ENCODE measurements at regions not wholly inside any gene's neighbourhood (a gene's known extent, or its start where the extent isn't known, plus 50 kb on each side); places are given as distances from the start of the nearest gene placed in this dataset.

- H3K27me3 ChIP-seq (ENCODE audit: low read length) = no peaks in the 10 kb centered on the region
- no peak overlapping the region for H3K4me3 ChIP-seq (ENCODE audit: insufficient read depth, low read length, poor library complexity, severe bottlenecking)
- no peaks in the 10 kb centered on the region for H3K36me3 ChIP-seq (ENCODE audit: low read length)
- no peaks in the 10 kb centered on the region for H3K9me3 ChIP-seq (ENCODE audit: insufficient read depth, low read length)
- H3K4me2 ChIP-seq (ENCODE audit: low read depth, low read length, poor library complexity, severe bottlenecking) = no peak overlapping the region
- no peak overlapping the region for H3K9ac ChIP-seq (ENCODE audit: low read length)
- no peaks in the 10 kb centered on the region for H3F3A ChIP-seq (ENCODE audit: insufficient read depth)
- no peaks in the 10 kb centered on the region for H3K79me2 ChIP-seq (ENCODE audit: insufficient read depth, low read length)
- TF ChIP-seq EZH2phosphoT487 (conservative IDR thresholded peaks at IDR 0.05; ENCODE audit: low read length) (no peak), CTCF (IDR thresholded peaks at IDR 0.05; ENCODE audit: insufficient read depth, low read length, poor library complexity, severe bottlenecking) (no peak)
- no peaks in the 10 kb centered on the region for H4K20me1 ChIP-seq (ENCODE audit: low read depth, low read length)
- H3K9me2 ChIP-seq (replicated peaks; ENCODE audit: insufficient read depth, low read length) = no peaks in the 10 kb centered on the region
- no peak overlapping the region for H3K27ac ChIP-seq (ENCODE audit: low read depth, low read length)
- H2AFZ ChIP-seq (ENCODE audit: low read depth, low read length, severe bottlenecking) = no peak overlapping the region
These were observed 2002.9 kb downstream of the MAT2B start for GRCh38 chr5:165508286-165508685.

- Histone ChIP-seq H3K79me2 (ENCODE audit: insufficient read depth, low read length) (no peaks in the 10 kb centered on the region), H3K36me3 (ENCODE audit: low read length) (no peaks in the 10 kb centered on the region), H3K27ac (ENCODE audit: low read depth, low read length) (no peak overlapping the region), H3K9me3 (ENCODE audit: insufficient read depth, low read length) (no peaks in the 10 kb centered on the region), H3K9me2 (replicated peaks; ENCODE audit: insufficient read depth, low read length) (no peaks in the 10 kb centered on the region), H3K9ac (ENCODE audit: low read length) (no peak overlapping the region), H3F3A (ENCODE audit: insufficient read depth) (no peaks in the 10 kb centered on the region), H4K20me1 (ENCODE audit: low read depth, low read length) (no peaks in the 10 kb centered on the region), H3K4me2 (ENCODE audit: low read depth, low read length, poor library complexity, severe bottlenecking) (no peak overlapping the region), H3K27me3 (ENCODE audit: low read length) (no peaks in the 10 kb centered on the region), H2AFZ (ENCODE audit: low read depth, low read length, severe bottlenecking) (no peak overlapping the region), H3K4me3 (ENCODE audit: insufficient read depth, low read length, poor library complexity, severe bottlenecking) (no peak overlapping the region)
- no peak for TF ChIP-seq CTCF (IDR thresholded peaks at IDR 0.05; ENCODE audit: insufficient read depth, low read length, poor library complexity, severe bottlenecking)
- TF ChIP-seq EZH2phosphoT487 (conservative IDR thresholded peaks at IDR 0.05; ENCODE audit: low read length) = no peak
These were observed 2003.4 kb downstream of the MAT2B start for GRCh38 chr5:165508861-165509260.

- H3K9me2 ChIP-seq (replicated peaks; ENCODE audit: insufficient read depth, low read length) = no peaks in the 10 kb centered on the region; the same call in 1 of the 2 replicates
- no peak overlapping the region for H3K27ac ChIP-seq (ENCODE audit: low read depth, low read length)
- no peak overlapping the region for H2AFZ ChIP-seq (ENCODE audit: low read depth, low read length, severe bottlenecking)
- no peaks in the 10 kb centered on the region for H3K79me2 ChIP-seq (ENCODE audit: insufficient read depth, low read length)
- H3K36me3 ChIP-seq (ENCODE audit: low read length) = no peaks in the 10 kb centered on the region
- no peaks in the 10 kb centered on the region for H3K27me3 ChIP-seq (ENCODE audit: low read length)
- no peaks in the 10 kb centered on the region for H3K9me3 ChIP-seq (ENCODE audit: insufficient read depth, low read length)
- H4K20me1 ChIP-seq (ENCODE audit: low read depth, low read length) = no peaks in the 10 kb centered on the region
- TF ChIP-seq EZH2phosphoT487 (conservative IDR thresholded peaks at IDR 0.05; ENCODE audit: low read length) (no peak), CTCF (IDR thresholded peaks at IDR 0.05; ENCODE audit: insufficient read depth, low read length, poor library complexity, severe bottlenecking) (no peak)
- no peaks in the 10 kb centered on the region for H3F3A ChIP-seq (ENCODE audit: insufficient read depth)
- H3K4me2 ChIP-seq (ENCODE audit: low read depth, low read length, poor library complexity, severe bottlenecking) = no peak overlapping the region
- H3K4me3 ChIP-seq (ENCODE audit: insufficient read depth, low read length, poor library complexity, severe bottlenecking) = no peak overlapping the region
- H3K9ac ChIP-seq (ENCODE audit: low read length) = no peak overlapping the region
These were observed 2016.6 kb downstream of the MAT2B start for GRCh38 chr5:165521816-165522610.

All from SU-DHL-6 (cell line).